Kidney (tissue), 13 donors: ENCODE measurements at regions not wholly inside any gene's neighbourhood (a gene's known extent, or its start where the extent isn't known, plus 50 kb on each side); places are given as distances from the start of the nearest gene placed in this dataset.

Experiments
- DNase-seq, 5 donors: peaks; one replicate each; pipeline ENCODE4 v3.0.0-alpha.2; 2013 to 2020
- FAIRE-seq: peaks from 2 replicates; lab custom pipeline; 2012; peaks lifted over from hg19 to GRCh38; lab: Jason Lieb, UNC
- H3K27ac ChIP-seq, 2 donors: one replicate each; pipeline ENCODE4 v1.7.0; 2013; ENCODE audit warnings: low read depth in 2 of 2, low read length in 2 of 2, inconsistent platforms in 1 of 2
- H3K27me3 ChIP-seq: one replicate; pipeline ENCODE4 v1.7.1; 2013; ENCODE audit warnings: low read length, inconsistent platforms; ENCODE audit not compliant: control insufficient read depth, insufficient read depth
- H3K36me3 ChIP-seq, 3 donors: one replicate each; pipeline versions ENCODE4 v1.7.0 to v1.7.1; 2013; ENCODE audit warnings: low read length in 3 of 3, control low read depth in 1 of 3, inconsistent platforms in 1 of 3; ENCODE audit not compliant: insufficient read depth in 3 of 3, control insufficient read depth in 2 of 3
- H3K4me1 ChIP-seq, 3 donors: one replicate each; pipeline versions ENCODE4 v1.7.0 to v1.7.1; 2013; ENCODE audit warnings: low read length in 3 of 3, inconsistent platforms in 1 of 3, low read depth in 1 of 3; ENCODE audit not compliant: control insufficient read depth in 2 of 3, insufficient read depth in 2 of 3
- H3K4me3 ChIP-seq, 3 donors: one replicate each; pipeline versions ENCODE4 v1.7.0 to v1.8.1; 2013; ENCODE audit warnings: low read length in 3 of 3, control low read depth in 1 of 3, inconsistent platforms in 1 of 3
- H3K9ac ChIP-seq, 3 donors: one replicate each; pipeline versions ENCODE4 v1.7.0 to v1.7.1; 2013; ENCODE audit warnings: low read length in 3 of 3, control low read depth in 1 of 3, inconsistent platforms in 1 of 3
- H3K9me3 ChIP-seq, 3 donors: one replicate each; pipeline versions ENCODE4 v1.7.0 to v1.7.1; 2013; ENCODE audit warnings: low read length in 3 of 3, control low read depth in 1 of 3, inconsistent platforms in 1 of 3; ENCODE audit not compliant: control insufficient read depth in 2 of 3, insufficient read depth in 1 of 3
- CTCF ChIP-seq: IDR thresholded peaks from 3 replicates; pipeline ENCODE4 v1.5.1; 2012; ENCODE audit warnings: mild to moderate bottlenecking, moderate library complexity, borderline replicate concordance; ENCODE audit not compliant: insufficient read depth; ENCODE audit errors: extremely low read depth
- intact Hi-C: fragments of 100-400 bp; cut with DNase I; formaldehyde crosslinking; loops from one replicate; pipeline ENCODE4 v1.11.1; 2022
- donor health status: control.
- donor health status: control.
- donor health status: control.
- donor health status: control.
- donor health status: control.
- donor health status: DM: yes; HTN: yes; CAD: no.
- donor health status: Normal renal cell carcinoma (clear cell type).

- no peak for TF ChIP-seq CTCF
- H3K4me3 ChIP-seq: peak overlapping the region; percentile 3 to 42 (median 30)
- no peaks in the 10 kb centered on the region for H3K9me3 ChIP-seq
- no peaks in the 10 kb centered on the region for H3K4me1 ChIP-seq
- intact Hi-C loops: no loop called here
- FAIRE-seq (no peak), DNase-seq (peak in 2 of 5 donors; percentile 26 to 29)
- no peaks in the 10 kb centered on the region for H3K27me3 ChIP-seq
- H3K9ac ChIP-seq: no peak overlapping the region
- H3K27ac ChIP-seq: no peak overlapping the region
- H3K36me3 ChIP-seq: no peaks in the 10 kb centered on the region
Observed at GRCh38 chr11:46216019-46216764, 61.3 kb upstream of the CREB3L1 start.

- H3K9me3 ChIP-seq: peaks cover 0 to 2% (median 0%) of the 10 kb centered on the region in 3 donors
- H3K27ac ChIP-seq: no peak overlapping the region
- no peak overlapping the region for H3K4me3 ChIP-seq
- FAIRE-seq: no peak
- no peak overlapping the region for H3K9ac ChIP-seq
- intact Hi-C loops: no loop called here
- H3K4me1 ChIP-seq: no peaks in the 10 kb centered on the region
- TF ChIP-seq CTCF: no peak
- H3K27me3 ChIP-seq: no peaks in the 10 kb centered on the region
- no peaks in the 10 kb centered on the region for H3K36me3 ChIP-seq
- DNase-seq: no peak
Observed at GRCh38 chr11:46215208-46215931, 62.1 kb upstream of the CREB3L1 start.

GRCh38 chr11:46212720-46213119 is 64.7 kb upstream of the CREB3L1 start:
- Histone ChIP-seq H3K9ac (no peak overlapping the region), H3K4me1 (no peaks in the 10 kb centered on the region), H3K36me3 (no peaks in the 10 kb centered on the region), H3K27ac (no peak overlapping the region), H3K27me3 (no peaks in the 10 kb centered on the region), H3K4me3 (no peak overlapping the region), H3K9me3 (peaks cover 0 to 2% (median 0%) of the 10 kb centered on the region in 3 donors)
- intact Hi-C loops: no loop called here
- no peak for DNase-seq
- TF ChIP-seq CTCF: no peak
- no peak for FAIRE-seq
